Fibroblast of lung (primary cell): ENCODE measurements at regions not wholly inside any gene's neighbourhood (a gene's known extent, or its start where the extent isn't known, plus 50 kb on each side); places are given as distances from the start of the nearest gene placed in this dataset.

Experiments used
- EZH2 ChIP-seq: IDR thresholded peaks from 2 replicates; pipeline ENCODE4 v1.5.1; 2012; ENCODE audit warnings: low read length, control low read depth, mild to moderate bottlenecking; ENCODE audit errors: missing control alignments
- TF ChIP-seq, protein P1 (sequence below), 2 donors: IDR thresholded peaks in 1 of 2; conservative IDR thresholded peaks in 1 of 2; 1 replicate in 1 of 2; 2 replicates in 1 of 2; pipeline ENCODE4 v1.5.1; 2011 to 2012; ENCODE audit warnings: low read length in 2 of 2, control low read depth in 1 of 2, inconsistent platforms in 1 of 2, low read depth in 1 of 2, mild to moderate bottlenecking in 1 of 2

DNA sequence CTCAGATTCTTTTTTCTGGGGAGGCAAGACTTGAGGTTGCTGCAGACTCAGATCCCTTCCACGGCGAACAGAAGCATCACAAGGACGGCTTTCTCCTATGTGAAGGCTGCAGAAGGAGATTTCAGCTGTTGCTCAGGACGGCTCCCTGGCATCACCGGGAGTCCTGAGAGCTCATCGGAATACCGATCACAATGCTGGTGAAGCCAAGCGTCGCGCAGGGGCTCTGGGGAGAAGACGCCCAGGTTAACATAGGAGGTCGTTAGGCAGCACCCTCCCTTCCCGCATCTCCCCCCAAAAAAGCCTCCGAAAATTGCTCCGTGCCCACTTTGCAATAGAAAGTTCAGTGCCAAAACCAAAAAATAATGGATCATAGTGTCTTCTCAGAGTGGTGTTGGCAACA is 127.2 kb upstream of the TMEM132D start:
- TF ChIP-seq, protein P1, sequence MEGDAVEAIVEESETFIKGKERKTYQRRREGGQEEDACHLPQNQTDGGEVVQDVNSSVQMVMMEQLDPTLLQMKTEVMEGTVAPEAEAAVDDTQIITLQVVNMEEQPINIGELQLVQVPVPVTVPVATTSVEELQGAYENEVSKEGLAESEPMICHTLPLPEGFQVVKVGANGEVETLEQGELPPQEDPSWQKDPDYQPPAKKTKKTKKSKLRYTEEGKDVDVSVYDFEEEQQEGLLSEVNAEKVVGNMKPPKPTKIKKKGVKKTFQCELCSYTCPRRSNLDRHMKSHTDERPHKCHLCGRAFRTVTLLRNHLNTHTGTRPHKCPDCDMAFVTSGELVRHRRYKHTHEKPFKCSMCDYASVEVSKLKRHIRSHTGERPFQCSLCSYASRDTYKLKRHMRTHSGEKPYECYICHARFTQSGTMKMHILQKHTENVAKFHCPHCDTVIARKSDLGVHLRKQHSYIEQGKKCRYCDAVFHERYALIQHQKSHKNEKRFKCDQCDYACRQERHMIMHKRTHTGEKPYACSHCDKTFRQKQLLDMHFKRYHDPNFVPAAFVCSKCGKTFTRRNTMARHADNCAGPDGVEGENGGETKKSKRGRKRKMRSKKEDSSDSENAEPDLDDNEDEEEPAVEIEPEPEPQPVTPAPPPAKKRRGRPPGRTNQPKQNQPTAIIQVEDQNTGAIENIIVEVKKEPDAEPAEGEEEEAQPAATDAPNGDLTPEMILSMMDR (conservative IDR thresholded peaks at IDR 0.05 in 1 of 2, IDR thresholded peaks at IDR 0.05 in 1 of 2; ENCODE audit: low read depth in 1 of 2, low read length in 2 of 2): no peak
- TF ChIP-seq EZH2: no peak
